WTC11 (cell line): ENCODE measurements at regions not wholly inside any gene's neighbourhood (a gene's known extent, or its start where the extent isn't known, plus 50 kb on each side); places are given as distances from the start of the nearest gene placed in this dataset.
"Not testable (repeated sequence)": the region's sequence is repeated elsewhere in the genome, so short reads cannot be mapped to it uniquely, and the experiment has no call there.

ENCODE experiments used
- CBFB ChIP-seq: sonication (generic); formaldehyde crosslinking; IDR thresholded peaks from 2 replicates; pipeline ENCODE4 v1.8.1; 2022; ENCODE audit warnings: mild to moderate bottlenecking, low read depth, missing genetic modification reagents
- CREM ChIP-seq: sonication (generic); formaldehyde crosslinking; IDR thresholded peaks from 2 replicates; pipeline ENCODE4 v1.8.1; 2022; ENCODE audit warnings: mild to moderate bottlenecking, missing genetic modification reagents, moderate library complexity
- CTCF ChIP-seq: fragments of 200-600 bp; IDR thresholded peaks from 2 replicates; pipeline ENCODE4 v1.8.0; 2022; ENCODE audit warnings: antibody characterized with exemption
- E2F5 ChIP-seq: sonication (generic); formaldehyde crosslinking; IDR thresholded peaks from 2 replicates; pipeline ENCODE4 v1.8.1; 2022; ENCODE audit warnings: mild to moderate bottlenecking, moderate library complexity, missing genetic modification reagents
- ETV6 ChIP-seq: sonication (generic); formaldehyde crosslinking; IDR thresholded peaks from 2 replicates; pipeline ENCODE4 v1.8.1; 2022; ENCODE audit warnings: mild to moderate bottlenecking, missing genetic modification reagents
- JUN ChIP-seq: sonication (generic); formaldehyde crosslinking; IDR thresholded peaks from 2 replicates; pipeline ENCODE4 v1.8.0; 2023; ENCODE audit warnings: mild to moderate bottlenecking, missing genetic modification reagents
- SP1 ChIP-seq: sonication (generic); formaldehyde crosslinking; conservative IDR thresholded peaks from 2 replicates; pipeline ENCODE4 v1.8.1; 2022; ENCODE audit warnings: missing genetic modification reagents
- TP53 ChIP-seq: sonication (generic); formaldehyde crosslinking; IDR thresholded peaks from 2 replicates; pipeline ENCODE4 v1.8.1; 2023; ENCODE audit warnings: mild to moderate bottlenecking, missing genetic modification reagents
- ZBTB21 ChIP-seq: sonication (generic); formaldehyde crosslinking; IDR thresholded peaks from 2 replicates; pipeline ENCODE4 v1.8.1; 2023; ENCODE audit warnings: mild to moderate bottlenecking, missing genetic modification reagents, borderline replicate concordance
- ZBTB43 ChIP-seq: sonication (generic); formaldehyde crosslinking; IDR thresholded peaks from 2 replicates; pipeline ENCODE4 v1.8.1; 2023; ENCODE audit warnings: mild to moderate bottlenecking, missing genetic modification reagents
- ZNF138 ChIP-seq: sonication (generic); formaldehyde crosslinking; conservative IDR thresholded peaks from 2 replicates; pipeline ENCODE4 v1.8.1; 2022; ENCODE audit warnings: mild to moderate bottlenecking, moderate library complexity, missing genetic modification reagents
- ZNF263 ChIP-seq: sonication (generic); formaldehyde crosslinking; IDR thresholded peaks from 2 replicates; pipeline ENCODE4 v1.8.1; 2022; ENCODE audit warnings: low read depth, mild to moderate bottlenecking, moderate library complexity, missing genetic modification reagents

GRCh38 chr5:39525781-39526180, 101.0 kb upstream of the DAB2 start:
- not testable (repeated sequence) for TF ChIP-seq SP1 (CRISPR knock-in tag); ZBTB21 (CRISPR knock-in tag); TP53 (CRISPR knock-in tag); CTCF; JUN; ZBTB43 (CRISPR knock-in tag); ZNF138; ETV6 (CRISPR knock-in tag); CREM (CRISPR knock-in tag); E2F5 (CRISPR knock-in tag); CBFB; ZNF263 (CRISPR knock-in tag)
